M059J (cell line): ENCODE measurements at regions not wholly inside any gene's neighbourhood (a gene's known extent, or its start where the extent isn't known, plus 50 kb on each side); places are given as distances from the start of the nearest gene placed in this dataset.
"Not testable (repeated sequence)": the region's sequence is repeated elsewhere in the genome, so short reads cannot be mapped to it uniquely, and the experiment has no call there.

ENCODE experiments used
- DNase-seq: peaks from one replicate; pipeline ENCODE4 v3.0.0-alpha.2; 2012; ENCODE audit warnings: low read depth

GRCh38 chr3:194014756-194015155 lies 121.2 kb upstream of the HES1 start:
- DNase-seq, result no peak

- no peak for DNase-seq
Observed at GRCh38 chr3:194019398-194020165, 116.4 kb upstream of the HES1 start.

GRCh38 chr3:194022052-194022451 lies 113.9 kb upstream of the HES1 start:
- DNase-seq, result no peak

GRCh38 chr3:194022816-194023215 lies 113.1 kb upstream of the HES1 start:
- DNase-seq, result peak; percentile 48

- no peak for DNase-seq
Observed at GRCh38 chr3:194023501-194024280, 112.3 kb upstream of the HES1 start.

GRCh38 chr3:194025119-194025518 lies 110.8 kb upstream of the HES1 start:
- DNase-seq, result no peak

GRCh38 chr3:194025951-194026350 lies 110.0 kb upstream of the HES1 start:
- DNase-seq, result no peak

- DNase-seq, result no peak
Observed at GRCh38 chr3:194028434-194029004, 107.4 kb upstream of the HES1 start.

- no peak for DNase-seq
Observed at GRCh38 chr3:194029846-194030245, 106.1 kb upstream of the HES1 start.

GRCh38 chr3:194030372-194030771 lies 105.6 kb upstream of the HES1 start:
- no peak for DNase-seq

GRCh38 chr3:194031349-194031748 lies 104.6 kb upstream of the HES1 start:
- DNase-seq, result no peak

GRCh38 chr3:194031867-194032635 lies 103.9 kb upstream of the HES1 start:
- peak; percentile 82 for DNase-seq

GRCh38 chr3:194032828-194033435 lies 103.0 kb upstream of the HES1 start:
- no peak for DNase-seq

- DNase-seq, result no peak
Observed at GRCh38 chr3:194034346-194035336, 101.3 kb upstream of the HES1 start.

GRCh38 chr3:194035406-194036138 lies 100.4 kb upstream of the HES1 start:
- DNase-seq, result no peak

- no peak for DNase-seq
Observed at GRCh38 chr3:194036842-194037241, 99.1 kb upstream of the HES1 start.

GRCh38 chr3:194038346-194038745 lies 97.6 kb upstream of the HES1 start:
- not testable (repeated sequence) for DNase-seq

- DNase-seq, result no peak
Observed at GRCh38 chr3:194038960-194039359, 97.0 kb upstream of the HES1 start.

GRCh38 chr3:194040516-194041273 lies 95.3 kb upstream of the HES1 start:
- DNase-seq, result no peak
